Smooth muscle cell (in vitro differentiated cells): ENCODE measurements at regions not wholly inside any gene's neighbourhood (a gene's known extent, or its start where the extent isn't known, plus 50 kb on each side); places are given as distances from the start of the nearest gene placed in this dataset.

Source experiments
- DNase-seq: peaks from one replicate; lab custom pipeline; 2025; ENCODE audit not compliant: unreplicated experiment; lab: John Stamatoyannopoulos, UW
- H2AFZ ChIP-seq: fragments of 200-600 bp; sonication (generic); 2 replicates; pipeline ENCODE4 v1.6.0; 2016; ENCODE audit warnings: antibody characterized with exemption, low read depth, mild to moderate bottlenecking
- H3F3A ChIP-seq: fragments of 200-600 bp; sonication (generic); 2 replicates; pipeline ENCODE4 v1.6.0; 2017; ENCODE audit warnings: antibody characterized with exemption, low read depth
- H3K27ac ChIP-seq: fragments of 200-600 bp; sonication (generic); 2 replicates; pipeline ENCODE4 v1.5.1; 2016; ENCODE audit warnings: low read depth, mild to moderate bottlenecking
- H3K27me3 ChIP-seq: fragments of 200-600 bp; sonication (generic); 2 replicates; pipeline ENCODE4 v1.6.1; 2016; ENCODE audit warnings: low read depth, mild to moderate bottlenecking
- H3K36me3 ChIP-seq: fragments of 200-600 bp; sonication (generic); 2 replicates; pipeline ENCODE4 v1.5.1; 2016; ENCODE audit warnings: low read depth
- H3K4me1 ChIP-seq: fragments of 200-600 bp; sonication (generic); 2 replicates; pipeline ENCODE4 v1.5.1; 2016; ENCODE audit warnings: low read depth
- H3K4me2 ChIP-seq: fragments of 200-600 bp; sonication (generic); 2 replicates; pipeline ENCODE4 v1.6.0; 2016; ENCODE audit warnings: mild to moderate bottlenecking
- H3K4me3 ChIP-seq: fragments of 200-600 bp; sonication (generic); 2 replicates; pipeline ENCODE4 v1.5.1; 2016; ENCODE audit warnings: mild to moderate bottlenecking
- H3K79me2 ChIP-seq: fragments of 200-600 bp; sonication (generic); 2 replicates; pipeline ENCODE4 v1.6.0; 2016; ENCODE audit warnings: low read depth, mild to moderate bottlenecking
- H3K9ac ChIP-seq: fragments of 200-600 bp; sonication (generic); 2 replicates; pipeline ENCODE4 v1.6.0; 2016; ENCODE audit warnings: low read depth
- H3K9me3 ChIP-seq: fragments of 200-600 bp; sonication (generic); replicated peaks from 2 replicates; pipeline ENCODE4 v1.5.1; 2016; ENCODE audit warnings: low read depth
- H4K20me1 ChIP-seq: fragments of 200-600 bp; sonication (generic); 2 replicates; pipeline ENCODE4 v1.6.0; 2016; ENCODE audit warnings: low read depth
- WGBS: methylation state at CpG from one replicate; pipeline ENCODE4 v1.1.7; 2016; ENCODE audit warnings: low lambda C conversion rate; 5-methylcytosine and 5-hydroxymethylcytosine counted together
- TF ChIP-seq, protein P1 (sequence below): fragments of 200-600 bp; sonication (generic); IDR thresholded peaks from 2 replicates; pipeline ENCODE4 v1.5.1; 2017; ENCODE audit warnings: borderline replicate concordance, mild to moderate bottlenecking, antibody characterized with exemption; ENCODE audit not compliant: insufficient read depth, poor library complexity, severe bottlenecking

DNA sequence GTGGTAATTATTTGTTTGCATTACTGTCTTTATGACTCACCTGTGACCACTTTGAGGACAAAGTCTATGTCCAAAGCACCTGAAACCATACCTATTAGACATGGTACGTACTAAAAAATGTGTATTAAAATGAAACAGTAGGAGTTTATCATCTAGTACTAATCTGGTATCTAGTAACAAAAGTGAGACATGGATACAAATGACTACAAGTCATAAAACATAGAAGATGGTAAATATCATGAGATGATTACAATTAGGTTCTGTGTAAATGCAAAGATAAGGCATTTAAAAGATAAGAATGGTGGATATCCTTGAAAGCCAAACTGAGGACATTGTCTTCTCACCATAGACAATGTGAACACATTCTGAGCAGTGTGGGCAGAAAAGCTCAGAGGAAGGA, 113.5 kb upstream of the GUCY1A2 start:
- TF ChIP-seq, protein P1, sequence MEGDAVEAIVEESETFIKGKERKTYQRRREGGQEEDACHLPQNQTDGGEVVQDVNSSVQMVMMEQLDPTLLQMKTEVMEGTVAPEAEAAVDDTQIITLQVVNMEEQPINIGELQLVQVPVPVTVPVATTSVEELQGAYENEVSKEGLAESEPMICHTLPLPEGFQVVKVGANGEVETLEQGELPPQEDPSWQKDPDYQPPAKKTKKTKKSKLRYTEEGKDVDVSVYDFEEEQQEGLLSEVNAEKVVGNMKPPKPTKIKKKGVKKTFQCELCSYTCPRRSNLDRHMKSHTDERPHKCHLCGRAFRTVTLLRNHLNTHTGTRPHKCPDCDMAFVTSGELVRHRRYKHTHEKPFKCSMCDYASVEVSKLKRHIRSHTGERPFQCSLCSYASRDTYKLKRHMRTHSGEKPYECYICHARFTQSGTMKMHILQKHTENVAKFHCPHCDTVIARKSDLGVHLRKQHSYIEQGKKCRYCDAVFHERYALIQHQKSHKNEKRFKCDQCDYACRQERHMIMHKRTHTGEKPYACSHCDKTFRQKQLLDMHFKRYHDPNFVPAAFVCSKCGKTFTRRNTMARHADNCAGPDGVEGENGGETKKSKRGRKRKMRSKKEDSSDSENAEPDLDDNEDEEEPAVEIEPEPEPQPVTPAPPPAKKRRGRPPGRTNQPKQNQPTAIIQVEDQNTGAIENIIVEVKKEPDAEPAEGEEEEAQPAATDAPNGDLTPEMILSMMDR: no peak
- Histone ChIP-seq H3K4me1 (no peaks in the 10 kb centered on the region), H3K36me3 (no peaks in the 10 kb centered on the region), H3K9me3 (no peaks in the 10 kb centered on the region), H2AFZ (no peak overlapping the region), H3K9ac (no peak overlapping the region), H3K79me2 (no peaks in the 10 kb centered on the region), H3K4me2 (no peak overlapping the region), H3K27me3 (no peaks in the 10 kb centered on the region), H3F3A (no peaks in the 10 kb centered on the region), H3K27ac (no peak overlapping the region), H4K20me1 (no peaks in the 10 kb centered on the region), H3K4me3 (no peak overlapping the region)
- 83% methylated on average over 1 of the region's 1 CpG for WGBS
- DNase-seq: no peak

DNA sequence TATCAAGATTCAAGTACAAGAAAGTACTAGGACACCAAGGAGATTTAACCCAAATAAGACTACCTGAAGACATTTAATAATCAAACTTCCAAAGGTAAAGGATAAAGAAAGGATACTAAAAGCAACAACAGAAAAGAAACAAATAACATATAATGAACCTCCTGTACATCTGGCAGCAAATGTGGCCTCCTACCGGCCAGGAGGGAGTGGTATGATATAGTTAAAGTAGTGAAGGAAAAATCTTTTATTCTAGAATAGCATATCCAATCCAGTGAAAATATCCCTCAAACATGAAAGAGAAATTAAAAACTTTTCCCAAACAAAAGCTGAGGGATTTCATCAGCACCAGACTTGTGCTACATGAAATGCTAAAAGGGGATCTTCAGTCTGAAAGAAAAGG, 104.7 kb upstream of the GUCY1A2 start:
- no peak overlapping the region for H3K27ac ChIP-seq
- no peak overlapping the region for H3K9ac ChIP-seq
- no peak overlapping the region for H3K4me3 ChIP-seq
- no peaks in the 10 kb centered on the region for H3K27me3 ChIP-seq
- H4K20me1 ChIP-seq: no peaks in the 10 kb centered on the region
- no peak overlapping the region for H3K4me2 ChIP-seq
- H3K79me2 ChIP-seq: no peaks in the 10 kb centered on the region
- no peaks in the 10 kb centered on the region for H3F3A ChIP-seq
- no peak overlapping the region for H2AFZ ChIP-seq
- no peaks in the 10 kb centered on the region for H3K9me3 ChIP-seq
- TF ChIP-seq, protein P1: no peak
- WGBS: 80% methylated on average over 1 of the region's 1 CpG
- no peaks in the 10 kb centered on the region for H3K4me1 ChIP-seq
- no peak for DNase-seq
- H3K36me3 ChIP-seq: no peaks in the 10 kb centered on the region

DNA sequence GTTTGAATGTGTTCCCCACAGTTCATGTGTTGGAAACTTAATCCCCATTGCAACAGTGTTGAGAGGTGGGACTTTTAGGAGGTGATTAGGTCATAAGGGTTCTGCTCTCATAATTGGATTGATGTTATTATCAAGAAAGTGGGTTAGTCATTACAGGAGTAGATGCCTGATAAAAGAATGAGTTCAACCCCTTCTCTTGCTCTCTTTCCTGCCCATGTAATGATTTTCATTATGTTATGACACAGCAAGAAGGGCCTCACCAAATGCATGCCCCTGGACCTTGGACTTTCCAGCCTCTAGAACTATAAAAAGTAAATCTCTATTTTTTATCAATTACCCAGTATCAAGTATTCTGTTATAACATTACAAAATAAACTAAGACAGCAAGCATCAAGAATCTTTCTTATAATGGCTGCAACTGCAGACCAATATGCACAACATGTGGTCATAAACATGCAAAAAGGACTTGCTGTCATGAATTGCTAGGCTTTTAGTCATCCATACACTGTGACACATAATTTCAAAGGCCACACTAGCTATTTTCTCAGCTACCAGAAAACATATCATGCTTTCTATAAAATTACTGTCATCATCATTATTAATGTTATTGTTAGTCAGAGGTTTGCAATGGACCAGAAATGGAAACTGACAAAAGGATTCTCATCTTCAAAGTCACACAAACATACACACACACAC, 99.9 kb upstream of the GUCY1A2 start:
- TF ChIP-seq, protein P1: no peak
- H3K27ac ChIP-seq: no peak overlapping the region
- no peaks in the 10 kb centered on the region for H4K20me1 ChIP-seq
- no peak overlapping the region for H2AFZ ChIP-seq
- H3K27me3 ChIP-seq: no peaks in the 10 kb centered on the region
- H3K9me3 ChIP-seq: no peaks in the 10 kb centered on the region
- H3K9ac ChIP-seq: no peak overlapping the region
- no peaks in the 10 kb centered on the region for H3K4me1 ChIP-seq
- H3K79me2 ChIP-seq: no peaks in the 10 kb centered on the region
- H3K4me2 ChIP-seq: no peak overlapping the region
- H3K4me3 ChIP-seq: no peak overlapping the region
- no peak for DNase-seq
- H3K36me3 ChIP-seq: no peaks in the 10 kb centered on the region
- no peaks in the 10 kb centered on the region for H3F3A ChIP-seq

DNA sequence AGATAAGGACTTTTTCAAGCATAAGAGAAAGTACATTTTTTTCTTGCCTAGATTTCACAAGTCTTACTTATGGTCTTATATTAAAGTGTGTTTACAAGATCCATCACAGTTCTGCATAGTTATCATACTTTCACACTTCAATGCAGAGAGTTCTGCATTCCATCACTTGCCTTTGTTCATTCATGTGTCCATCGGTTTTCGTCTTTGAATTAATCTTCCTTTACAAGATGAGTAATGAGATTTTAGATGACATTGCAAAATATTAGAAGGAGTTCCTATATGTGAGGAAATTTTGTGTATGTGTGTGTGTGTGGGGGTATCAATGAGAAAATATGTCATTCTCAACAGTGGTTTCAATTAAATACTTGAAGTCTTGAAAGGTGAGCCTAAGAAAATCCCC, 98.1 kb upstream of the GUCY1A2 start:
- H3K27me3 ChIP-seq: no peaks in the 10 kb centered on the region
- H2AFZ ChIP-seq: no peak overlapping the region
- no peaks in the 10 kb centered on the region for H3K9me3 ChIP-seq
- H3K27ac ChIP-seq: no peak overlapping the region
- no peaks in the 10 kb centered on the region for H3F3A ChIP-seq
- WGBS: 75% methylated on average over 2 of the region's 2 CpGs
- no peak overlapping the region for H3K4me3 ChIP-seq
- no peaks in the 10 kb centered on the region for H3K4me1 ChIP-seq
- H3K36me3 ChIP-seq: no peaks in the 10 kb centered on the region
- TF ChIP-seq, protein P1: no peak
- H3K9ac ChIP-seq: no peak overlapping the region
- no peaks in the 10 kb centered on the region for H4K20me1 ChIP-seq
- DNase-seq: no peak
- H3K79me2 ChIP-seq: no peaks in the 10 kb centered on the region
- no peak overlapping the region for H3K4me2 ChIP-seq
